GM23248 (cell line): ENCODE measurements at regions not wholly inside any gene's neighbourhood (a gene's known extent, or its start where the extent isn't known, plus 50 kb on each side); places are given as distances from the start of the nearest gene placed in this dataset.

ENCODE experiments used
- EZH2 ChIP-seq: fragments of 200-600 bp; sonication (generic); IDR thresholded peaks from 2 replicates; pipeline ENCODE4 v1.6.1; 2018; ENCODE audit warnings: antibody characterized with exemption, mild to moderate bottlenecking; ENCODE audit not compliant: insufficient read depth, poor library complexity, severe bottlenecking
- EZH2phosphoT487 ChIP-seq: fragments of 200-600 bp; sonication (generic); IDR thresholded peaks from 2 replicates; pipeline ENCODE4 v1.6.1; 2018; ENCODE audit warnings: antibody characterized with exemption, moderate library complexity, mild to moderate bottlenecking, low read depth; ENCODE audit not compliant: insufficient read depth

DNA sequence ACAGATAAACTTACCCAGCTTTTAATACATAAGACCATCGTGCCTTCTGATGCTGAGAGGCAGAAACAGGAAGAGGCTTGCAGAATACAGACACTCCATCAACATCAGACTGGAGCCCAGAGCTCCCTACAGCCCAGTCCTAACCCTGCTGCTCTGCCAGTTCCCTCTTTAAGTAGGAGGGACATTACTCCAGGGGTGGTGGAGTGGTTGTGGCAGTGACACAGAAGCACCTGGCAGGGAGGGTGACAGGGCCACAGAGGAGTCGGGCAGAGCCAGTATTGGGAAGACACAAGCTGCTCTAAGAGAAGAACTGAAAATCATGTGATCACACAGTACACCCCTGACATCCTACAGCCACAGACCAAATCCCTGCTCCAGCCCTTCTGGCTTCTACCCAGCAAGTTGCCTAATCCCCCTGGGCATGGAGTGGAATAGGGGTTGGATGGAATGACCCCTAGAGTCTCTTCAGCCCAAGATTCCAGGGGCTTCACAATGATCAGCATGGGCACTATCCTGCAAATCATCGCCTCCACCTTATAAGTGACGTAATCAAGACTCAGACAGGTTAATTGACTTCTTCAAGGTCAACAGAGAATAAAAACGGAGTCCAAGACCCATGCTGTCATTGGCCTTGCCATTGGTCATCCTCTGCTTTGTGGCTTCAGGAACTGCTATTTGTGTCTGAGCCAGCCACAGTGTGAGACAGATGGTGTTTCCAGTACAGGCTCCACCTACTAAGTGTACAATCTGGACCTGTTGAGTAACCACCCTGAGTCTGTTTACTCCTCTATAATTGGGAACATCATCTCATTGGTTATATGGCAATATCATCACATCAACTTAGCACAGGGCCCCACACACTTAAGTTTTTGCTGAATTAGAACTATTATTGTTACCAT is 61.1 kb upstream of the ZMIZ1 start:
- TF ChIP-seq EZH2 (no peak), EZH2phosphoT487 (no peak)
